ENCODE measurements at regions not wholly inside any gene's neighbourhood (a gene's known extent, or its start where the extent isn't known, plus 50 kb on each side); places are given as distances from the start of the nearest gene placed in this dataset.

GRCh38 chr2:38203446-38203810 lies 127.5 kb upstream of the CYP1B1 start:
- Histone ChIP-seq H4K20me1 (ENCODE audit: insufficient read depth) (no peaks in the 10 kb centered on the region), H3K9ac (ENCODE audit: low read length) (no peak overlapping the region)

DNA sequence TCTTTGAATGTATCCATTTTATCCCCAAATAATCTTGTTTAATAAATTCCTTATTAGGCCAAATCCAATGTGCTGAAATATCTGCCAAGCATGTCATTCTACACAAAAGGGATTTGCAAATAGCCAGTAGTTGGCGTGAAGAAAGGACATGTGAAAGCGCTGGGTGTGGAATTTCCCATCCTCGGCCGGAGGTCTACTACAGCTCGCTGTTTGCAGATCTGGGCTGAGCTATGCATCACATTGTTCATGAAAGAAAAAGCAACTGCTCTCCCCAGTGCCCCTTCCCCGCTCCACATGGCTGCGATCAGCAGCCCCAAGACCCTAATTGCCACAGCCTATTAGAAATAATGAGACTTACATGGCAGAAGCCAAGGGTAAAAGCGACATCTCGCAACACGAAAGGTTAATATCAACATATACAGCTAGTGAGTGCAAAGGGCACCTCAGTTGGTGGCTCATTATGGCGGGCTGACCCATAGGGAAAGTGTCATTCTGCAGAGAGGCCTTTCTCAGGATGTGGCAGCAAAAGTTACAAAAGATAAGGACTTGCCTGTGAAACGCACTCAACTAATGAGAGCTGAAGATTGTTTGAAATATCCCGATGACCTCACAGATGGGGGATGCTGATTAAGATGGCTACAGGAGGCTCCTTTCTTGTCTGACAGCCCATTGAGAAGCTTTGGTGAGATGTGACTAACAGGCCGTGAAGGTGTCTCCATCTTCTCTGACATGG lies 126.9 kb upstream of the CYP1B1 start:
- H3K9me2 ChIP-seq (ENCODE audit: insufficient read depth, low read length) = no peaks in the 10 kb centered on the region
- H2AFZ ChIP-seq (ENCODE audit: low read depth, low read length) = no peak overlapping the region
- no peak overlapping the region for H3K4me2 ChIP-seq (ENCODE audit: low read length)
- TF ChIP-seq SMC3 (conservative IDR thresholded peaks at IDR 0.05; ENCODE audit: poor library complexity) (no peak), MXI1 (conservative IDR thresholded peaks at IDR 0.05; ENCODE audit: poor library complexity, severe bottlenecking) (no peak), POLR2AphosphoS5 (IDR thresholded peaks at IDR 0.05) (no peak), EP300 (conservative IDR thresholded peaks at IDR 0.05; ENCODE audit: poor library complexity, severe bottlenecking) (no peak), RAD21 (conservative IDR thresholded peaks at IDR 0.05) (no peak), CTCF (IDR thresholded peaks at IDR 0.05; ENCODE audit: poor library complexity, severe bottlenecking) (no peak)

More at GRCh38 chr2:38203446-38203810, 127.5 kb upstream of the CYP1B1 start:
- TF ChIP-seq SMC3 (conservative IDR thresholded peaks at IDR 0.05; ENCODE audit: poor library complexity) (no peak), EZH2 (IDR thresholded peaks at IDR 0.05; ENCODE audit: borderline replicate concordance, insufficient read depth, low read length, poor library complexity, severe bottlenecking) (no peak), RAD21 (conservative IDR thresholded peaks at IDR 0.05) (no peak), POLR2AphosphoS5 (IDR thresholded peaks at IDR 0.05) (no peak), CTCF (IDR thresholded peaks at IDR 0.05; ENCODE audit: poor library complexity, severe bottlenecking) (no peak), MXI1 (conservative IDR thresholded peaks at IDR 0.05; ENCODE audit: poor library complexity, severe bottlenecking) (no peak), EP300 (conservative IDR thresholded peaks at IDR 0.05; ENCODE audit: poor library complexity, severe bottlenecking) (no peak), REST (IDR thresholded peaks at IDR 0.05; ENCODE audit: borderline replicate concordance) (no peak), TAF1 (IDR thresholded peaks at IDR 0.05; ENCODE audit: low read depth) (no peak)
- H3K9me3 ChIP-seq (ENCODE audit: low read length) = no peaks in the 10 kb centered on the region
- H3K79me2 ChIP-seq (replicated peaks; ENCODE audit: insufficient read depth, low read length) = no peaks in the 10 kb centered on the region
- no peaks in the 10 kb centered on the region for H3K36me3 ChIP-seq (ENCODE audit: insufficient read depth, low read length)
- H3K4me3 ChIP-seq (ENCODE audit: low read length) = no peak overlapping the region
- no peak overlapping the region for H3K4me2 ChIP-seq (ENCODE audit: low read length)
- no peak overlapping the region for H3K27ac ChIP-seq (ENCODE audit: low read length)
- no peaks in the 10 kb centered on the region for H3K9me2 ChIP-seq (ENCODE audit: insufficient read depth, low read length)
- H3F3A ChIP-seq (ENCODE audit: insufficient read depth, low read length, poor library complexity, severe bottlenecking) = no peaks in the 10 kb centered on the region
- H2AFZ ChIP-seq (ENCODE audit: low read depth, low read length) = no peak overlapping the region
- H3K27me3 ChIP-seq (ENCODE audit: insufficient read depth, low read depth, low read length) = no peaks in the 10 kb centered on the region

More for the DNA sequence above, 126.9 kb upstream of the CYP1B1 start:
- no peaks in the 10 kb centered on the region for H4K20me1 ChIP-seq (ENCODE audit: insufficient read depth)
- H3K9ac ChIP-seq (ENCODE audit: low read length) = no peak overlapping the region
- H3K36me3 ChIP-seq (ENCODE audit: insufficient read depth, low read length) = no peaks in the 10 kb centered on the region
- H3K79me2 ChIP-seq (replicated peaks; ENCODE audit: insufficient read depth, low read length) = no peaks in the 10 kb centered on the region
- H3K9me3 ChIP-seq (ENCODE audit: low read length) = no peaks in the 10 kb centered on the region
- H3K27ac ChIP-seq (ENCODE audit: low read length) = no peak overlapping the region
- H3F3A ChIP-seq (ENCODE audit: insufficient read depth, low read length, poor library complexity, severe bottlenecking) = no peaks in the 10 kb centered on the region
- H3K27me3 ChIP-seq (ENCODE audit: insufficient read depth, low read depth, low read length) = no peaks in the 10 kb centered on the region
- H3K4me3 ChIP-seq (ENCODE audit: low read length) = no peak overlapping the region
